ENCODE measurements at regions not wholly inside any gene's neighbourhood (a gene's known extent, or its start where the extent isn't known, plus 50 kb on each side); places are given as distances from the start of the nearest gene placed in this dataset.

DNA sequence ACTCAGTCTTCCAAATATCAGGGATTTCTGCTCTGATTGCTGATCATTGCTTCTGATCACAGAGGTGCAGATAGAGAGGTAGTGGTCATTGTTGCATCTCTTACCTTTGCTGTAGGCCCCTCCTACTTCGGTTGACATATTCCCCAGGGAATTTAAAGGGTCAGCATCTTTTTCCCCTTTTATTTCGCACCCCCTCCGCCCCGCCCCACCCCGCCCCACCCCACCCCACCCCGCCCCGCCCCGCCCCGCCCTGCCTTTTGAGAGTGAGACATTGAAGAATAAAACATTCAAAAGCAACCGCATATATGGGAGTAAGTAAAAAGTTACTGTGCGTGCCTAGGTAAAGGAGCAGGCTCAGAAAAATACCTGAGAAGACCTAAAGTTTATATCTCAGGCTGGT is 463.9 kb downstream of the BTG1 start:
- Histone ChIP-seq H4K20me1 (ENCODE audit: insufficient read depth, low read length) (no peaks in the 10 kb centered on the region), H3K4me1 (ENCODE audit: low read length) (no peaks in the 10 kb centered on the region), H3K9ac (ENCODE audit: low read length) (no peak overlapping the region), H3K27ac (ENCODE audit: low read length) (no peak overlapping the region), H2AFZ (ENCODE audit: low read length) (no peak overlapping the region), H3K9me2 (replicated peaks; ENCODE audit: insufficient read depth, low read length) (no peaks in the 10 kb centered on the region), H3K36me3 (replicated peaks; ENCODE audit: insufficient read depth, low read length) (no peaks in the 10 kb centered on the region), H3K79me2 (ENCODE audit: low read length) (no peaks in the 10 kb centered on the region), H3F3A (ENCODE audit: insufficient read depth, low read length) (no peaks in the 10 kb centered on the region), H3K4me3 (ENCODE audit: low read length) (no peak overlapping the region), H3K27me3 (replicated peaks; ENCODE audit: insufficient read depth, low read length) (no peaks in the 10 kb centered on the region), H3K9me3 (replicated peaks; ENCODE audit: insufficient read depth, low read length) (no peaks in the 10 kb centered on the region), H3K4me2 (ENCODE audit: low read depth, low read length) (no peak overlapping the region)
- TF ChIP-seq, protein P1, sequence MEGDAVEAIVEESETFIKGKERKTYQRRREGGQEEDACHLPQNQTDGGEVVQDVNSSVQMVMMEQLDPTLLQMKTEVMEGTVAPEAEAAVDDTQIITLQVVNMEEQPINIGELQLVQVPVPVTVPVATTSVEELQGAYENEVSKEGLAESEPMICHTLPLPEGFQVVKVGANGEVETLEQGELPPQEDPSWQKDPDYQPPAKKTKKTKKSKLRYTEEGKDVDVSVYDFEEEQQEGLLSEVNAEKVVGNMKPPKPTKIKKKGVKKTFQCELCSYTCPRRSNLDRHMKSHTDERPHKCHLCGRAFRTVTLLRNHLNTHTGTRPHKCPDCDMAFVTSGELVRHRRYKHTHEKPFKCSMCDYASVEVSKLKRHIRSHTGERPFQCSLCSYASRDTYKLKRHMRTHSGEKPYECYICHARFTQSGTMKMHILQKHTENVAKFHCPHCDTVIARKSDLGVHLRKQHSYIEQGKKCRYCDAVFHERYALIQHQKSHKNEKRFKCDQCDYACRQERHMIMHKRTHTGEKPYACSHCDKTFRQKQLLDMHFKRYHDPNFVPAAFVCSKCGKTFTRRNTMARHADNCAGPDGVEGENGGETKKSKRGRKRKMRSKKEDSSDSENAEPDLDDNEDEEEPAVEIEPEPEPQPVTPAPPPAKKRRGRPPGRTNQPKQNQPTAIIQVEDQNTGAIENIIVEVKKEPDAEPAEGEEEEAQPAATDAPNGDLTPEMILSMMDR (IDR thresholded peaks at IDR 0.05; ENCODE audit: low read length), result no peak
- no peak for TF ChIP-seq EZH2phosphoT487 (IDR thresholded peaks at IDR 0.05; ENCODE audit: low read length)
- no peak for TF ChIP-seq EZH2 (optimal IDR thresholded peaks at IDR 0.05; ENCODE audit: low read depth, low read length)
- no peak for DNase-seq

DNA sequence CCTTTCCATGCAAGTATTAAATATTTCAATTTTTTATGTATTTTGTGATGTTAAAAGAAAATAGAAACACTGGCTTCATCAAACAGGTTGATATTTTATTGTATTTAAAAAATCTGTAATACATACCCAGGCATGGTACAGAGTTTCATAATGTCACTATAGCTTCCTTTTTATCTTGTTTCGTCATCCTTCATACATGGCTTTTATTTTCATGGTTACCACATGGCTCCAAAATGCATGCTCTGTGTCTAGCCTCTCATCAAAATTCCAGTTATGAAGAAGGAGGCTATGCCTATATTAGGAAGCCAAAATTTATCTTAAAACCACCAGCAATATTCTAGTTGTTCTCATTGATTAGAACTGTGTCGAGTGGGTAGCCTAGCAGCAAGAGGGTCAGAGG is 464.8 kb downstream of the BTG1 start:
- Histone ChIP-seq H3K79me2 (ENCODE audit: low read length) (no peaks in the 10 kb centered on the region), H3K4me3 (ENCODE audit: low read length) (no peak overlapping the region), H2AFZ (ENCODE audit: low read length) (no peak overlapping the region), H3K36me3 (replicated peaks; ENCODE audit: insufficient read depth, low read length) (no peaks in the 10 kb centered on the region), H3K4me1 (ENCODE audit: low read length) (no peaks in the 10 kb centered on the region), H3K9me2 (replicated peaks; ENCODE audit: insufficient read depth, low read length) (no peaks in the 10 kb centered on the region), H3K9me3 (replicated peaks; ENCODE audit: insufficient read depth, low read length) (no peaks in the 10 kb centered on the region), H3F3A (ENCODE audit: insufficient read depth, low read length) (no peaks in the 10 kb centered on the region), H3K27me3 (replicated peaks; ENCODE audit: insufficient read depth, low read length) (no peaks in the 10 kb centered on the region), H4K20me1 (ENCODE audit: insufficient read depth, low read length) (no peaks in the 10 kb centered on the region), H3K4me2 (ENCODE audit: low read depth, low read length) (no peak overlapping the region), H3K9ac (ENCODE audit: low read length) (no peak overlapping the region), H3K27ac (ENCODE audit: low read length) (no peak overlapping the region)
- TF ChIP-seq EZH2phosphoT487 (IDR thresholded peaks at IDR 0.05; ENCODE audit: low read length) (no peak), EZH2 (optimal IDR thresholded peaks at IDR 0.05; ENCODE audit: low read depth, low read length) (no peak)
- TF ChIP-seq, protein P1 (IDR thresholded peaks at IDR 0.05; ENCODE audit: low read length), result no peak
- DNase-seq, result no peak

DNA sequence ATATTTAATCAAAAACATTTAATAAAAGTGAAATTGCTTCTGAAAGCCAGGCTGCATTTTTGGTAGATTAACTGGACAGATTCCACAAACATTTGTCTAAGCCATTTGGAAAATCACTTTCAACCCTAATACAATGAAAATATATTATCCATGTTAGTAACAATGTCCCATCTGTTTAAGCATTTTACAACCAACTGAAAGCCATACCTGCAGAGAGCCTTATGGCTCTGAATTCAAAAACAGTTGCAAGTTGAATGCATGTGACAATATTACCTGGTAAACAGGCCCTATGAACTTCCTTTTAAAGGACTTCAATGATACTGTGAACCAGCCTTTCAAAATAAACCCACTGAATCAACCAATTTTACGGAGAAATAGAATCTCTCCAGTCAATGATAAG is 468.1 kb downstream of the BTG1 start:
- Histone ChIP-seq H3K27me3 (replicated peaks; ENCODE audit: insufficient read depth, low read length) (no peaks in the 10 kb centered on the region), H3K4me2 (ENCODE audit: low read depth, low read length) (no peak overlapping the region), H3K9me3 (replicated peaks; ENCODE audit: insufficient read depth, low read length) (no peaks in the 10 kb centered on the region), H3F3A (ENCODE audit: insufficient read depth, low read length) (no peaks in the 10 kb centered on the region), H3K9me2 (replicated peaks; ENCODE audit: insufficient read depth, low read length) (no peaks in the 10 kb centered on the region), H2AFZ (ENCODE audit: low read length) (no peak overlapping the region), H4K20me1 (ENCODE audit: insufficient read depth, low read length) (no peaks in the 10 kb centered on the region), H3K4me3 (ENCODE audit: low read length) (no peak overlapping the region), H3K4me1 (ENCODE audit: low read length) (no peaks in the 10 kb centered on the region), H3K27ac (ENCODE audit: low read length) (no peak overlapping the region), H3K9ac (ENCODE audit: low read length) (no peak overlapping the region), H3K79me2 (ENCODE audit: low read length) (no peaks in the 10 kb centered on the region), H3K36me3 (replicated peaks; ENCODE audit: insufficient read depth, low read length) (no peaks in the 10 kb centered on the region)
- no peak for DNase-seq
- TF ChIP-seq, protein P1 (IDR thresholded peaks at IDR 0.05; ENCODE audit: low read length), result no peak
- no peak for TF ChIP-seq EZH2phosphoT487 (IDR thresholded peaks at IDR 0.05; ENCODE audit: low read length)
- no peak for TF ChIP-seq EZH2 (optimal IDR thresholded peaks at IDR 0.05; ENCODE audit: low read depth, low read length)
